HG03520 (cell line): ENCODE measurements at regions not wholly inside any gene's neighbourhood (a gene's known extent, or its start where the extent isn't known, plus 50 kb on each side); places are given as distances from the start of the nearest gene placed in this dataset.
A peak's percentile ranks its signal among the peaks of the same experiment; 100 is the strongest.
"Not testable (repeated sequence)": the region's sequence is repeated elsewhere in the genome, so short reads cannot be mapped to it uniquely, and the experiment has no call there.

Experiments
- ATAC-seq: cut with Tn5 transposase; IDR thresholded peaks from one replicate; pipeline ENCODE4 v1.9.1; 2021; ENCODE audit warnings: mild to moderate bottlenecking, moderate library complexity; ENCODE audit not compliant: unreplicated experiment

- no peak for ATAC-seq
Observed at GRCh38 chr3:40695848-40696247, 171.1 kb downstream of the ZNF621 start.

- not testable (repeated sequence) for ATAC-seq
Observed at GRCh38 chr3:40698611-40699010, 173.9 kb downstream of the ZNF621 start.

- no peak for ATAC-seq
Observed at GRCh38 chr3:40701016-40701588, 176.3 kb downstream of the ZNF621 start.

- no peak for ATAC-seq
Observed at GRCh38 chr3:40704224-40704623, 179.5 kb downstream of the ZNF621 start.

GRCh38 chr3:40705663-40706062 lies 180.9 kb downstream of the ZNF621 start:
- ATAC-seq = no peak

- no peak for ATAC-seq
Observed at GRCh38 chr3:40713306-40713705, 188.5 kb downstream of the ZNF621 start.

GRCh38 chr3:40713795-40714194 lies 189.0 kb downstream of the ZNF621 start:
- no peak for ATAC-seq

GRCh38 chr3:40714771-40715345 lies 190.1 kb downstream of the ZNF621 start:
- ATAC-seq = no peak

GRCh38 chr3:40715551-40715950 lies 190.8 kb downstream of the ZNF621 start:
- no peak for ATAC-seq

- no peak for ATAC-seq
Observed at GRCh38 chr3:40717471-40717870, 192.7 kb downstream of the ZNF621 start.

GRCh38 chr3:40718209-40718608 lies 193.4 kb downstream of the ZNF621 start:
- ATAC-seq = no peak

- peak; percentile 84 for ATAC-seq
Observed at GRCh38 chr3:40718681-40719080, 193.9 kb downstream of the ZNF621 start.

GRCh38 chr3:40719660-40720287 lies 195.0 kb downstream of the ZNF621 start:
- no peak for ATAC-seq

- ATAC-seq = no peak
Observed at GRCh38 chr3:40720341-40720740, 195.6 kb downstream of the ZNF621 start.

GRCh38 chr3:40720863-40721262 lies 196.1 kb downstream of the ZNF621 start:
- no peak for ATAC-seq

- ATAC-seq = no peak
Observed at GRCh38 chr3:40723083-40723660, 198.4 kb downstream of the ZNF621 start.

GRCh38 chr3:40725031-40725430 lies 200.3 kb downstream of the ZNF621 start:
- ATAC-seq = no peak

GRCh38 chr3:40731445-40731844 lies 206.7 kb downstream of the ZNF621 start:
- no peak for ATAC-seq

GRCh38 chr3:40736943-40737342 lies 212.2 kb downstream of the ZNF621 start:
- ATAC-seq = no peak

- ATAC-seq = no peak
Observed at GRCh38 chr3:40737343-40737742, 212.6 kb downstream of the ZNF621 start.

- ATAC-seq = no peak
Observed at GRCh38 chr3:40739971-40740370, 215.2 kb downstream of the ZNF621 start.

GRCh38 chr3:40741729-40742128 lies 217.0 kb downstream of the ZNF621 start:
- ATAC-seq = no peak
